ENCODE measurements at regions not wholly inside any gene's neighbourhood (a gene's known extent, or its start where the extent isn't known, plus 50 kb on each side); places are given as distances from the start of the nearest gene placed in this dataset.

- TF ChIP-seq EZH2phosphoT487 (IDR thresholded peaks at IDR 0.05) (no peak), CTCF (IDR thresholded peaks at IDR 0.05) (no peak)
These were observed 298.1 kb downstream of the PDGFC start for GRCh38 chr4:156673483-156673882.

All from neural progenitor cell (in vitro differentiated cells).